GM12891 (cell line): ENCODE measurements at regions not wholly inside any gene's neighbourhood (a gene's known extent, or its start where the extent isn't known, plus 50 kb on each side); places are given as distances from the start of the nearest gene placed in this dataset.

Experiments used
- DNase-seq: peaks from one replicate; pipeline ENCODE4 v3.0.0; 2011; ENCODE audit warnings: low spot score; ENCODE audit not compliant: insufficient read length
- FAIRE-seq: peaks from 2 replicates; lab custom pipeline; 2011; peaks lifted over from hg19 to GRCh38; lab: Jason Lieb, UNC
- PAX5 ChIP-seq: IDR thresholded peaks from 2 replicates; pipeline ENCODE4 v1.6.1; 2011; ENCODE audit warnings: low read length, moderate library complexity, mild to moderate bottlenecking; ENCODE audit not compliant: insufficient read depth, severe bottlenecking
- POLR2A ChIP-seq: IDR thresholded peaks from 2 replicates; pipeline ENCODE4 v1.6.1; 2011; ENCODE audit warnings: low read depth, low read length, control low read depth
- POLR2AphosphoS5 ChIP-seq: IDR thresholded peaks from 2 replicates; pipeline ENCODE4 v1.6.1; 2011; ENCODE audit warnings: low read depth, low read length, control low read depth
- POU2F2 ChIP-seq: IDR thresholded peaks from 2 replicates; pipeline ENCODE4 v1.6.1; 2011; ENCODE audit warnings: low read depth, mild to moderate bottlenecking, control low read depth, low read length, moderate library complexity
- SPI1 ChIP-seq: IDR thresholded peaks from 2 replicates; pipeline ENCODE4 v1.6.1; 2011; ENCODE audit warnings: low read depth, low read length, control low read depth
- TAF1 ChIP-seq: IDR thresholded peaks from 2 replicates; pipeline ENCODE4 v1.6.1; 2011; ENCODE audit warnings: low read depth, low read length, control low read depth

DNA sequence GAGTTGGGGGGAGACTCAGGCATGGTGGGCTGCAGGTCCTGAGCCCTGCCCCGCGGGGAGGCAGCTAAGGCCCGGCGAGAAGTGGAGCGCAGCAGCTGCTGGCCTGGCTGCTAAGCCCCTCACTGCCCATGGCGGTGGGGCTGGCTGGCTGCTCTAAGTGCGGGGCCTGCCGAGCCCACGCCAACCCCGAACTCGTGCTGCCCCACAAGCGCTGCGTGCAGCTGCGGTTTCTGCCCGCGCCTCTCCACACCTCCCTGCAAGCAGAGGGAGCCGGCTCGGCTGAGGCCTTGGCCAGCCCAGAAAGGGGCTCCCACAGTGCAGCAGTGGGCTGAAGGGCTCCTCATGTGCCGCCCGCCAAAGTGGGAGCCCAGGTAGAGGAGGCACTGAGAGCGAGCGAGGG is 1355.1 kb upstream of the WWC1 start:
- TF ChIP-seq POLR2A, result no peak
- no peak for TF ChIP-seq SPI1
- TF ChIP-seq POLR2AphosphoS5, result no peak
- TF ChIP-seq POU2F2, result no peak
- no peak for TF ChIP-seq TAF1
- TF ChIP-seq PAX5, result no peak
- DNase-seq (no peak), FAIRE-seq (no peak)

DNA sequence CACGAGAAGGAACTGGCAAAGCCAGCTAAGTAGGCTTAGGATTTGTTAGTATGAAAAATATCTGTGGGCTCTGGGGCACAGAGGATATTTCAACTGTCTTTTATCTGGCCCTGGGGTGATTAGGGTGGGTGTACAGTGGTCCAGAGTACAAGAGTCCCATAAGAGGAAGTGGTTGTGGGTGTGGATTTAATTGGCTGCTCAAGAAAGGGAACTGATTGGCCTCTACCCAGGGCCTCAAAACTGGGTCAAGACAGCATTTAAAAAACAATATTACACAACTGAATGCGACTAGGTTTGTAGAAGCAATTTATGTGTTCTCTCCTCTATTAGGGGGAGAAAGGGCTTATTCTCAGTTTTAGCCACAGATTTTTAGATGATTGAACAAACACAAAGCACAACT is 1353.4 kb upstream of the WWC1 start:
- TF ChIP-seq POLR2AphosphoS5 (no peak), POU2F2 (no peak), POLR2A (no peak), TAF1 (no peak), SPI1 (no peak), PAX5 (no peak)
- FAIRE-seq, result no peak

DNA sequence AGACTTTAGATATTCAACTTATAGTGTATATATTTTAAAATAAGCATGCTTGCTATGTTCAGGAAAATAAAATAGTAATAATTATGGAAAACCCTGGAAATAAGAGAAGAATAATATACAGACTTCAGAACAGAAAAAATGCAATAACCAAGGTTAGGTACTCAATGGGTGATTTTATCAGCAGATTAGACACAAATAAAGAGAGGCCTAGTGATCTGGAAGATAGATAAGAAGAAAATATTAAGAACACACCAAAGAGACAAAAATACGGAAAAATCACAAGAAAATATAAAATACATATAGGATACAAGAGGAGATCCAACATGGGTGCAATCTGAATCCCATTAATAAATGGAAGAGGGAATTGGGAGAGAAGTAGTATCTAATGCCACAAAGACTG is 1348.5 kb upstream of the WWC1 start:
- FAIRE-seq, result no peak
- no peak for DNase-seq
- TF ChIP-seq TAF1 (no peak), POU2F2 (no peak), PAX5 (no peak), POLR2AphosphoS5 (no peak), POLR2A (no peak), SPI1 (no peak)

More for the DNA sequence above, 1353.4 kb upstream of the WWC1 start:
- no peak for DNase-seq

DNA sequence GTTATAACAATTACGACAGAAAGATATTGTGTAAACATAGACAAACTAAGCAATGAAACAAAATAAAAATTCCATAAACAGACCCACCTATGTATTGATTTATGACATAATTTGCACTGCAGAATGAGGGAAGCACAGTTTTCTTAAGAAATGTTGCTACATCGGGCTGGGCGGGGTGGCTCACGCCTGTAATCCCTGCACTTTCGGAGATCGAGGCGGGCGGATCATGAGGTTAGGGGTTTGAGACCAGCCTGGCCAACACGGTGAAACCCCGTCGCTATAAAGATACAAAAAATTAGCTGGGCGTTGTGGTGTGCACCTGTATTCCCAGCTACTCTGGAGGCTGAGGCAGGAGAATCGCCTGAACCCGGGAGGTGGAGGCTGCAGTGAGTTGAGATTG is 1344.4 kb upstream of the WWC1 start:
- TF ChIP-seq POU2F2 (no peak), PAX5 (no peak)
- FAIRE-seq (no peak), DNase-seq (no peak)

DNA sequence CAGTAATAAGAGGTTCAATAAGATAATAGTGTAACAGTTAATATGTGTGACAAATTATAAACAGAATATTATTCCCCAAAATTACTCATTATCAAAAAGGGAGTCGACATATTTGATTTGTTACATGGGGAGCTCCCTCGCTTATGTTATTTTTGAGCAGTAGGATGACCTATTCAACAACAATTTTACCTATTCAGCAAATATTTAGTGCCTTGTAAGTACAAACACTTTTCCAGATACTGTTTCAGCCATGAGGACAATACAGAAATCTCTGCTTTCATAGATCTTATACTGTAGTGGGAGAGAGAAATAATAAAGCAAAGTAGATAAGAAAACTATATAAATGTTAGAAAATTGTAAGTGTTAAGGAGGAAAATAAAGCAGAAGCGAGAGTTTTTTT is 1342.8 kb upstream of the WWC1 start:
- FAIRE-seq (no peak), DNase-seq (no peak)
- no peak for TF ChIP-seq TAF1
- no peak for TF ChIP-seq POLR2A
- TF ChIP-seq POLR2AphosphoS5, result no peak
- TF ChIP-seq POU2F2, result no peak
- no peak for TF ChIP-seq SPI1
- no peak for TF ChIP-seq PAX5

DNA sequence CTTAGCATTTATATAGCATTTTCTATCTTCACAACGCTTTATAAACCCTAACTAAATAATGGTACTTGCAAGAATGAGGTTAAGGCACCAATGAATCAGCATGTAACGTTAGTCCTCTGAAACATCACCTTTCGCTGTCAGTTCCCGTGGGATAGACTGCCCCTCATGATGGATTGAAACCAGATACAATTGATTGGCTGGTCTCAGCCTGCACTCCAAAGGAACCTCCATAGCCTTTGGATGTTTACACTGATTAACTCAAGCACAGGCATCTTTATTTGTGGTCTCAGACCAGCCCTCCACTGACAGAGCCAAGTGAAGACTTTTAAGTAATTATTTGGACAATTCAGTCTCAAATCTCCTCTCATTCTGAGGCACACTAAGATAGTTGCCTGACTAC is 1339.4 kb upstream of the WWC1 start:
- no peak for FAIRE-seq
- DNase-seq, result no peak
- no peak for TF ChIP-seq PAX5
- TF ChIP-seq POU2F2, result no peak
- no peak for TF ChIP-seq POLR2A
- no peak for TF ChIP-seq TAF1
- no peak for TF ChIP-seq SPI1
- no peak for TF ChIP-seq POLR2AphosphoS5

DNA sequence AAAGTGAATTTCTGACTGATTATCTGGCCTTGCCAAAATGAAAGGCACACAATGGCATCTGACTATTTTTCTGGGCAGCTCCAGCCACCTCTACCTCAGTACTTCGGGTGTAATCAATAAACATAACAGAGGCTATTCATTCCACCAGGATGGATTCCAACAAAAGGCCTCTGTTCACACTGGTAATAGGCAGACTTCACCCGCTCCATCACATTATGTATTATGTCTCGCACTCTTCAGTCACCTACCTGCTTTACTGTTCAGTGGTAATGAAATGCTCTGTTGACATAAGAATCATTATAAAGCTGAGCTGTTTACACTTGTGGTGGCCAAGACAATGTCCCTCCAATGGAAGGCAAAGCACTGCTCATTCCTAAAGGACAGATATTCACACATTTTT is 1333.7 kb upstream of the WWC1 start:
- DNase-seq (no peak), FAIRE-seq (no peak)
- TF ChIP-seq TAF1, result no peak
- no peak for TF ChIP-seq POLR2A
- TF ChIP-seq POU2F2, result no peak

DNA sequence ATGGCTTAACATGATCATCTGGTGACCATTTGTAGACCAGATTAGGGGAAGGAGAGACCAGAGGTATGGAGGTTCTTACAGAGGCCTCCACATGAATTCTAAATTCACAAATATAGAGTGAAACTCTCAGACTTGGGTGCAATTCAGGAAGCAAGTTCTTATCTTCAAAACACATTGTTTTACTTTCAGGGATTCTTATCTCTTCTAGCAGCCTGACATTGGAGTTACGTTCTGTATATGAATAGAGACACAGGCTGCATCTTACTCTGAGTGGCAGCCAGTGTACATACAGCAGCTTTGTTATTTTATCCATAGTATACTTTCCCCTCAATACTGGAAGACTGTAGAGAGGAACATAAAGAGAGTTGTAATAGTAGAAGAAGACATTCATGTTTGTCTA is 1331.7 kb upstream of the WWC1 start:
- DNase-seq, result no peak
- TF ChIP-seq POLR2A, result no peak
- no peak for TF ChIP-seq PAX5
- TF ChIP-seq POLR2AphosphoS5, result no peak
- no peak for TF ChIP-seq TAF1
- no peak for TF ChIP-seq POU2F2
- TF ChIP-seq SPI1, result no peak
- FAIRE-seq, result no peak

DNA sequence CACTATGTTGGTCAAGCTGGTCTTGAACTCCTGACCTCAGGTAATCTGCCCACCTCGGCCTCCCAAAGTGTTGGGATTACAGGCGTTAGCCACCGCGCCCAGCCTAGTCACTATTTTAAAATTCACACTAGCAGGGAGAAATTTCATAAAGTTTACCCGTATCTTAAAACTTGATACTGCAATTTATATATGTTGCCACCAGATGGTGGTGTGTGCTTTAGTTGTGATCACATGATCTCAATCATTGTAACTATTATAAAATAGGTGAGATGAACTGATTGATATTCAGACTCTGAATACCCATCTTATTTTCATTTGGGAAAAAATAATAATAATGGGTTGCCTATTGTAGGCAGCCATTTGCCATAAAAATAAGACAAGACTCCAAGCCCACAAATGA is 1330.4 kb upstream of the WWC1 start:
- no peak for DNase-seq
- FAIRE-seq, result no peak
- TF ChIP-seq PAX5 (no peak), POLR2A (no peak), POLR2AphosphoS5 (no peak), SPI1 (no peak), TAF1 (no peak), POU2F2 (no peak)

DNA sequence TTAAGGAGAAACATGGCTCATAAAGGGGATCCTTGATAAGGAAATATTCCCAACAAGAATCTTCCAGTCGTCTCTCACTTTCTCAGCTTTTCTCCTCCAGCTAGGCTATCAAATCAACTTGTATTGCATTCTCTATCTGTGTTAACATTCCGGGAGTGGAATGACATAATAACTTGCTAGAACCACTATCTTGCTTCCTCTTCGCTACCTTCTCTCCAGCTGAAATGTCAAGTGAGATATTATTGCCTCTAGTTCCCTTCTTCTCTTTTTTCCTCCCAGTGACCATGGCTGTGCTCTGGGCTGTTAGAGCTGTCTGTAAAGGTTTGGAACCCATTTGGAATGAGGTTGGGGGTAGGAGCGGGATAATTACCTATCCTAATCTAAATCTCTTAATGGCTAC is 1329.5 kb upstream of the WWC1 start:
- FAIRE-seq, result no peak
- TF ChIP-seq POU2F2 (no peak), SPI1 (no peak), POLR2A (no peak)

DNA sequence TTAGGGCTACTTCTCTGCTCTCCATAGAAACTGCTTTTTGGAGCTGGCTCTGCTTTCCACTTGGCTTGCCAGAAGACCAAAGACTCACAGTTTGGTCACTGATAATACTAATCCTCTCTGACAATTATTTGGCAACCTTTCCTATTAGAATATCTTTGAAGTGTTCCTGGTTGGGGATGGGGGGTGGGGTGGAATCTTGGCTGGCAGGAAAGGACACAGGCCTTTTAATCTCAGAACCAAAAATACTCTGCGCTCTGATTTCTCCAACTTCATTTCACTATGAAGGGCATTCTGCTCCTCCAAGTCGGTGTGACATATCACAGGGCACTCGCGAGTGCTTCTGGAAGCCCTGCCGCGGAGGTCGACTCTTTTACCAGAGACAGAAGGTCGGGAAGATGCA is 1329.0 kb upstream of the WWC1 start:
- DNase-seq, result no peak
- TF ChIP-seq TAF1 (no peak), POLR2A (no peak), PAX5 (no peak), POLR2AphosphoS5 (no peak), POU2F2 (no peak), SPI1 (no peak)
- no peak for FAIRE-seq

More for the DNA sequence above, 1329.5 kb upstream of the WWC1 start:
- no peak for DNase-seq
